IPS DF 4.7 (cell line): ENCODE measurements at regions not wholly inside any gene's neighbourhood (a gene's known extent, or its start where the extent isn't known, plus 50 kb on each side); places are given as distances from the start of the nearest gene placed in this dataset.

Source experiments
- DNase-seq: peaks from one replicate; pipeline ENCODE4 v3.0.0-alpha.2; 2013; ENCODE audit warnings: low spot score; ENCODE audit errors: extremely low read depth

DNA sequence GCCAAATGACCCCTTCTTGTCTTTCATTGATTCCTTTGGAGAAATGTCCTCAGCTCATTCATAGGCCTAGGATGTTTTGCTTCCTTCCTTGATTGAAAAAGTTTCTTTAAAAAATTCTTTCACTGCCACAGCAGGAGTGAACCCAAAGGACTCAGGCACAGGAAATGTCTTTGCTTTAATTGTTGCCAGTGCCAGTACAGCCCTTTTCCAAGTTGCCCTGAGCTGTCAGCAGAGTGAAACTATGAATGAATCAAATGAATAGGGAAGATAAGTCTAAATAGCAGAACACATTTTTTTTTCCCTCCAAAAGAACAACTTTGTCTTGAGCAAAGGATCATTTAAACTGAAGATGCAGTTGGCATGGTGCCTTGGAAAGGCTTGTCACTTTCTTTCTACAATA, 63.8 kb upstream of the SLC4A4 start:
- DNase-seq = no peak

- no peak for DNase-seq
Measured at GRCh38 chr4:71275570-71275969, 63.2 kb upstream of the SLC4A4 start.

DNA sequence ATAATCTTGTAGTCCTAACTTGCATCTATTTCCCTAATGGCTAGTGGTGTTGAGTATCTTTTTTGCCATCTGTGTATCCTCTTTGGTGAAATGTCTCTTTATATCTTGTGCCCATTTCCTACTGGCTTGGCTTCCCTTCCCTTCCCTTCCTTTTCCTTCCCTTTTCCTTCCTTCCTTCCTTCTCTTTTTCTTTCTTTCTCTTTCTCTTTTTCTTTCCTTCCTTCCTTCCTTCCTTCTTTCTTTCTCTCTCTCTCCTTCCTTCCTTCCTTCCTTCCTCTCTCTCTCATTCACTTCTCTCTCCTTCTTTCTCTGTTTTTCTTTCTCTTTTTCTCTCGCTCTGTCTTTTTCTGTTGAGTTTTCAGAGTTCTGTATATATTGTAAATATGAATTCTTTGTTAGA, 61.5 kb upstream of the SLC4A4 start:
- DNase-seq = no peak

- no peak for DNase-seq
Measured at GRCh38 chr4:71283642-71284257, 55.1 kb upstream of the SLC4A4 start.

DNA sequence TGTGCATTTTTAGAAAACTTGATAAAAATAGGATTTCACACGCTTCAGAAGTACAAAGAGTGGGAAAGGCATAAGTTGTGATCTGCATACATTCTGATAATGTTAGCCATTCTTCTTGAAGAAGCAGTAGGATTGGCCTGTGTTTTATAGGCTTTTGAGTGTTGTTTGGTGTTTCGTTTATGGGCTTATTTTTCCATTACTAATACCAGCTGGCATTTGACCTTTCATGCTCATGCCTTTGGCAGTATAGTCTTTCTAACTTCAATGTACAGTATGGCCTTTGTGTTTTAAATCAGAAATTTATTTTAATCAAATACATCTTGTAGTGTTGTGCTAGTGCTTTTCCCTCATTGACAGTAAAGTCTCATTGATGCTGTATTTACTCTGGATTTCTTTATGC, 51.5 kb upstream of the SLC4A4 start:
- DNase-seq = no peak

GRCh38 chr4:71288875-71289274, 49.9 kb upstream of the SLC4A4 start:
- no peak for DNase-seq
